Ovary (tissue), 3 donors: ENCODE measurements at regions not wholly inside any gene's neighbourhood (a gene's known extent, or its start where the extent isn't known, plus 50 kb on each side); places are given as distances from the start of the nearest gene placed in this dataset.
A peak's percentile ranks its signal among the peaks of the same experiment; 100 is the strongest.

Experiments
- POLR2A ChIP-seq: fragments of 450-650 bp; IDR thresholded peaks from one replicate; pipeline ENCODE4 v1.6.1; 2017; ENCODE audit warnings: antibody characterized with exemption, mild to moderate bottlenecking, moderate library complexity
- TF ChIP-seq, protein P1 (sequence below), 3 donors: fragments of 450-650 bp in 2 of 3; fragments of 200-600 bp in 1 of 3; IDR thresholded peaks; one replicate each; pipeline versions ENCODE4 v1.5.1 to v1.8.0; 2016 to 2022; ENCODE audit warnings: antibody characterized with exemption in 3 of 3, mild to moderate bottlenecking in 1 of 3
- donor health status: DM: no; HTN: no; CAD: no.

DNA sequence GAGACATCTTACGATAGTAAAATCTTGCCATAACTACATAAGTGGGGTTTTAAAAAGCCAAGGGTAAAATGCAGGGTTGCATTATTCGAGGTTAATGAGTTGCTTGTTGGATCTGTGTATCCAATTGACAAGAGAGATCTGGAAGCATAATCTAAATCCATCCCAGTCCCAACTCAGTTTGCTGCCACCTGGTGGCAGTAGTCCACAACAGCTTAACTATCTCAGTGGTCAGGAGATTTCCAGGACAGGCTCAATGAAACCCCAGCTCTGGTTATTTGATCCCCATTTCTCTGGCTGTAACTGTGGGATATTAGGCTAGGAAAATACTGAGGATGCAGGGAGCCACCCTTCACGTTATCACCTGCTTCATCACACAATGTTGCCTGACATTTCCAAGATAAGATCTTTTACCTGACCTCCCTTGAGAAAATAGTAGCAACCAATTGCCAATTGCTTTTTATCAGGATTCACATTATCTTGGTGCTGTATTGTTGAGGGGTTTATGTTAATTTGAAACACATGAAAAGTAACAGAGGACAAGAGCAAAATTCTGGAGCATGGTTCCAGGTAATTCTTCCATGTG is 88.2 kb upstream of the TNIP3 start:
- TF ChIP-seq, protein P1, sequence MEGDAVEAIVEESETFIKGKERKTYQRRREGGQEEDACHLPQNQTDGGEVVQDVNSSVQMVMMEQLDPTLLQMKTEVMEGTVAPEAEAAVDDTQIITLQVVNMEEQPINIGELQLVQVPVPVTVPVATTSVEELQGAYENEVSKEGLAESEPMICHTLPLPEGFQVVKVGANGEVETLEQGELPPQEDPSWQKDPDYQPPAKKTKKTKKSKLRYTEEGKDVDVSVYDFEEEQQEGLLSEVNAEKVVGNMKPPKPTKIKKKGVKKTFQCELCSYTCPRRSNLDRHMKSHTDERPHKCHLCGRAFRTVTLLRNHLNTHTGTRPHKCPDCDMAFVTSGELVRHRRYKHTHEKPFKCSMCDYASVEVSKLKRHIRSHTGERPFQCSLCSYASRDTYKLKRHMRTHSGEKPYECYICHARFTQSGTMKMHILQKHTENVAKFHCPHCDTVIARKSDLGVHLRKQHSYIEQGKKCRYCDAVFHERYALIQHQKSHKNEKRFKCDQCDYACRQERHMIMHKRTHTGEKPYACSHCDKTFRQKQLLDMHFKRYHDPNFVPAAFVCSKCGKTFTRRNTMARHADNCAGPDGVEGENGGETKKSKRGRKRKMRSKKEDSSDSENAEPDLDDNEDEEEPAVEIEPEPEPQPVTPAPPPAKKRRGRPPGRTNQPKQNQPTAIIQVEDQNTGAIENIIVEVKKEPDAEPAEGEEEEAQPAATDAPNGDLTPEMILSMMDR (IDR thresholded peaks at IDR 0.05) = peak; percentile 26 to 52 (median 31)
- no peak for TF ChIP-seq POLR2A
